WTC11 (cell line): ENCODE measurements at regions not wholly inside any gene's neighbourhood (a gene's known extent, or its start where the extent isn't known, plus 50 kb on each side); places are given as distances from the start of the nearest gene placed in this dataset.

Experiments
- ATF2 ChIP-seq: sonication (generic); formaldehyde crosslinking; IDR thresholded peaks from 2 replicates; pipeline ENCODE4 v1.8.1; 2022; ENCODE audit warnings: low read depth, missing genetic modification reagents, borderline replicate concordance
- KAT7 ChIP-seq: sonication (generic); formaldehyde crosslinking; IDR thresholded peaks from 2 replicates; pipeline ENCODE4 v1.8.1; 2023; ENCODE audit warnings: missing genetic modification reagents, mild to moderate bottlenecking, borderline replicate concordance
- TF ChIP-seq, protein P1 (sequence below): fragments of 200-600 bp; IDR thresholded peaks from 2 replicates; pipeline ENCODE4 v1.8.0; 2022; ENCODE audit warnings: antibody characterized with exemption

DNA sequence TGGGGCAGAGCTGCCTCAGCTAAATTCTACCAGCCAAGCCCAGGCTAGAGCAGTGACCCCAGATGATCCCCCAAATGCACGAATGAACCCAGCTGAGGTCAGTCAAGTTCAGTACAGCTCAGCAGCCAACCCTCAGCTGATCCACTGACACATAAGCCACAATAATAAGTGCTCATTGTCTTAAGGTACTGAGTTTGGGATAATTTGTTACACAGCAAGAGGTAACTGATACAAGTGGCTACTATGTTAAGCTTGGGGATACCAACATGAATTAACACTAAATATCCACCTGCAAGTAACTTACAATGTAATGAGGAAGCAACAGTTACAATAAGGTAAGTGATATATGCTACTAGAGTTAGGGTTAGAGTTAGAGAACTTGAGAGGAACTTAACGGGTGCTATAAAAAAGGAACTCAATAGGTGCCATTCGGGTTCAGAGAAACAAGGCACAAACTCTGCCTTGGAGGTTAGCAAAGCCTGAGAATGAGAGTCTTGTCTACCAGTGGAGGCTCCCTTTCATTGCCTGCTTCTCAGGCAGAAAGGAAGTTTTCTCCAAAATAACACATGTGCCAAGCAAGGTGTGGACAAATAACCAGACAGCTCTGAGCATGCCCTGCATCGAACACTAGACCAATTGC is 189.4 kb downstream of the ARL4C start:
- TF ChIP-seq, protein P1, sequence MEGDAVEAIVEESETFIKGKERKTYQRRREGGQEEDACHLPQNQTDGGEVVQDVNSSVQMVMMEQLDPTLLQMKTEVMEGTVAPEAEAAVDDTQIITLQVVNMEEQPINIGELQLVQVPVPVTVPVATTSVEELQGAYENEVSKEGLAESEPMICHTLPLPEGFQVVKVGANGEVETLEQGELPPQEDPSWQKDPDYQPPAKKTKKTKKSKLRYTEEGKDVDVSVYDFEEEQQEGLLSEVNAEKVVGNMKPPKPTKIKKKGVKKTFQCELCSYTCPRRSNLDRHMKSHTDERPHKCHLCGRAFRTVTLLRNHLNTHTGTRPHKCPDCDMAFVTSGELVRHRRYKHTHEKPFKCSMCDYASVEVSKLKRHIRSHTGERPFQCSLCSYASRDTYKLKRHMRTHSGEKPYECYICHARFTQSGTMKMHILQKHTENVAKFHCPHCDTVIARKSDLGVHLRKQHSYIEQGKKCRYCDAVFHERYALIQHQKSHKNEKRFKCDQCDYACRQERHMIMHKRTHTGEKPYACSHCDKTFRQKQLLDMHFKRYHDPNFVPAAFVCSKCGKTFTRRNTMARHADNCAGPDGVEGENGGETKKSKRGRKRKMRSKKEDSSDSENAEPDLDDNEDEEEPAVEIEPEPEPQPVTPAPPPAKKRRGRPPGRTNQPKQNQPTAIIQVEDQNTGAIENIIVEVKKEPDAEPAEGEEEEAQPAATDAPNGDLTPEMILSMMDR = no peak
- no peak for TF ChIP-seq ATF2 (CRISPR knock-in tag)
- no peak for TF ChIP-seq KAT7 (CRISPR knock-in tag)
